Suprapubic skin (tissue), 4 donors: ENCODE measurements at regions not wholly inside any gene's neighbourhood (a gene's known extent, or its start where the extent isn't known, plus 50 kb on each side); places are given as distances from the start of the nearest gene placed in this dataset.

Experiments
- CTCF ChIP-seq, 2 donors: fragments of 200-600 bp in 1 of 2; fragments of 450-650 bp in 1 of 2; sonication (generic) in 1 of 2; IDR thresholded peaks; one replicate each; pipeline ENCODE4 v1.5.1; 2016 to 2019; ENCODE audit warnings: antibody characterized with exemption in 2 of 2, mild to moderate bottlenecking in 1 of 2, moderate library complexity in 1 of 2
- EP300 ChIP-seq: sonication (generic); formaldehyde crosslinking; IDR thresholded peaks from one replicate; pipeline ENCODE4 v1.6.1; 2017; ENCODE audit warnings: antibody characterized with exemption
- POLR2AphosphoS5 ChIP-seq, 3 donors: sonication (generic); formaldehyde crosslinking; IDR thresholded peaks; one replicate each; pipeline ENCODE4 v1.6.1; 2017; ENCODE audit warnings: antibody characterized with exemption in 3 of 3

GRCh38 chr13:33994826-33995502, 177.0 kb downstream of the RFC3 start:
- TF ChIP-seq EP300 (no peak), CTCF (IDR thresholded peaks at IDR 0.05) (no peak), POLR2AphosphoS5 (IDR thresholded peaks at IDR 0.05) (no peak)
